ENCODE measurements at regions not wholly inside any gene's neighbourhood (a gene's known extent, or its start where the extent isn't known, plus 50 kb on each side); places are given as distances from the start of the nearest gene placed in this dataset.
"Not testable (repeated sequence)": the region's sequence is repeated elsewhere in the genome, so short reads cannot be mapped to it uniquely, and the experiment has no call there.

GRCh38 chr10:121679916-121680315 lies 81.7 kb upstream of the FGFR2 start:
- TF ChIP-seq, protein P1, sequence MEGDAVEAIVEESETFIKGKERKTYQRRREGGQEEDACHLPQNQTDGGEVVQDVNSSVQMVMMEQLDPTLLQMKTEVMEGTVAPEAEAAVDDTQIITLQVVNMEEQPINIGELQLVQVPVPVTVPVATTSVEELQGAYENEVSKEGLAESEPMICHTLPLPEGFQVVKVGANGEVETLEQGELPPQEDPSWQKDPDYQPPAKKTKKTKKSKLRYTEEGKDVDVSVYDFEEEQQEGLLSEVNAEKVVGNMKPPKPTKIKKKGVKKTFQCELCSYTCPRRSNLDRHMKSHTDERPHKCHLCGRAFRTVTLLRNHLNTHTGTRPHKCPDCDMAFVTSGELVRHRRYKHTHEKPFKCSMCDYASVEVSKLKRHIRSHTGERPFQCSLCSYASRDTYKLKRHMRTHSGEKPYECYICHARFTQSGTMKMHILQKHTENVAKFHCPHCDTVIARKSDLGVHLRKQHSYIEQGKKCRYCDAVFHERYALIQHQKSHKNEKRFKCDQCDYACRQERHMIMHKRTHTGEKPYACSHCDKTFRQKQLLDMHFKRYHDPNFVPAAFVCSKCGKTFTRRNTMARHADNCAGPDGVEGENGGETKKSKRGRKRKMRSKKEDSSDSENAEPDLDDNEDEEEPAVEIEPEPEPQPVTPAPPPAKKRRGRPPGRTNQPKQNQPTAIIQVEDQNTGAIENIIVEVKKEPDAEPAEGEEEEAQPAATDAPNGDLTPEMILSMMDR (conservative IDR thresholded peaks at IDR 0.05), result no peak
- no peak overlapping the region for H3K27ac ChIP-seq

DNA sequence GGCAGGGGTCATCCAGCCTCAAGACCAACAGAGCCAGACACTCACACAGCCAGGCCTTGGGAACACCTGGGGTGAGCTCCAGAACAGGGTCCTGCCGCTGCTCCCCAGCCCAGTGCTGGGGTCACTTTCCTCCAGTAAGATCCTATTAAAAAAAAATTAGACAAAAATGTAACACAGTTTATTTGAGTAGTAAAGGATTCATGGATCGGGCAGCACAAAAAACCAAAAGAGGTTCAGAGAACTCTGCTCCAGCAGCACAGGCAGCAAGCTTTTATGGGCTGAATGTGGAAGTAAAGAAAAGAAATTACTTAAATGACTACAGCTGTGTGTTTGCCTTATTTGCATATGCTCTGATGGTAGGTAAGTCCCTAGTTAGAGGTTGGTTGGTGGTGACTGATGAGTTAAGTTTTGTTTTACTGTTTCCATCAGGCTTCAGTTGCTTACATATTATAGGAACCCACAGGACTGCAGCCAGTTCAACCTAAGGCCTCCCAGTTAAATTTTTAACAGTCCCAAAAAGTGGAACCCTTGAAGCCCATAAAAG lies 80.5 kb upstream of the FGFR2 start:
- TF ChIP-seq, protein P1 (conservative IDR thresholded peaks at IDR 0.05), result no peak
- H3K27ac ChIP-seq, result no peak overlapping the region

GRCh38 chr10:121677880-121678279 lies 79.6 kb upstream of the FGFR2 start:
- H3K27ac ChIP-seq, result no peak overlapping the region
- TF ChIP-seq, protein P1 (conservative IDR thresholded peaks at IDR 0.05), result no peak

GRCh38 chr10:121675344-121675743 lies 77.1 kb upstream of the FGFR2 start:
- H3K27ac ChIP-seq, result no peak overlapping the region
- TF ChIP-seq, protein P1 (conservative IDR thresholded peaks at IDR 0.05), result no peak

GRCh38 chr10:121674885-121675284 lies 76.6 kb upstream of the FGFR2 start:
- TF ChIP-seq, protein P1 (conservative IDR thresholded peaks at IDR 0.05), result no peak
- no peak overlapping the region for H3K27ac ChIP-seq

DNA sequence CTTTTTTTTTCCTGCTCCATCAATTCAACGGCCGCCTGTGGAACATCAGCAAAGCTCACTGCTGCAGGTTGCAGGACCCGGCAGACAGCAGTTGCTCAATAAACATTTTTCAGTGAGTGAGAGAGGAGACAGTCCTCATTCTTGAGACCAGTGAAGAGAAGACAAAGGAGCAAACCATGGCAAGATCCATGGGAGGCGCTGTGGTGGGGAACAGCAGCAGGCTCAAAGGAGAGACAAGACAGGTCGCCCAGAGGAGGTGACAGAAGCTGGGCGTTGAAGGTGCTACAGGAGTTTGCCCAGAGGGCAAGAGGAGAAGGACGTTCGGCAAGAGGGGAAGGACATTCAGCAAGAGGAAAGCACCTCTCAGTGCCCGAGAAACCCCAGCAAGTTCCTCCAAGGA lies 74.5 kb upstream of the FGFR2 start:
- no peak overlapping the region for H3K27ac ChIP-seq
- TF ChIP-seq, protein P1 (conservative IDR thresholded peaks at IDR 0.05), result no peak

DNA sequence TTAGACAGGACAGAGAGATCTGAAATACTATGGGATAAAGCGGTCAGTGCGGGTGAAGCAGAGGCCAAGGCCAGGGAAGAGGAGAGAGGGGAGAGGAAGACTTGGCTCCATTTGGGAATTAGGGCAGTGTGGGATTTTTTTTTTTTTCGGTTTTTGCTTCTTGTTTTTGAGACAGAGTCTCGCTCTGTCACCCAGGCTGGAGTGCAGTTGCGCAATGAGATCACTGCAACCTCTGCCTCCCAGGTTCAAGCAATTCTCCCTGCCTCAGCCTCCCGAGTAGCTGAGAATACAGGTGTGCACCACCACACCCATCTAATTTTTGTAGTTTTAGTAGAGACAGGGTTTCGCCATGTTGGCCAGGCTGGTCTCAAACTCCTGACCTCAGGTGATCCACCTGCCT lies 71.6 kb upstream of the FGFR2 start:
- H3K27ac ChIP-seq, result not testable (repeated sequence)

DNA sequence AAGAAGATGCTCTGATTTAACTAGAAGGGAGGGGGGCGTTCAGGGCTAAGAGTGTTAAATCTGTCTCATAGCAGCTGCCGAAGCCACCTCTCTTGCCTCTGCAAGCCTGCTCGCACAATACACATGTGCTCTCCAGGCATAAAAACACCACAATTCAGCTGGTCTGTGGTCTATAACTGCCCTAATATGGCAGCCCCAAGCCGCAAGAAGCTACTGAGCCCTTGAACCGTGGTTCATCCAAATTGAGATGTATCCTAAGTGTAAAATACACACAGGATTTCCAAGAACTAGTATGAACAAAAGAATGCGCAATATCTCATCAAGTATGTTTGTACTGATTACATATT lies 70.8 kb upstream of the FGFR2 start:
- peak overlapping the region; percentile 30 for H3K27ac ChIP-seq
- TF ChIP-seq, protein P1 (conservative IDR thresholded peaks at IDR 0.05), result no peak

Data from VCaP (cell line).